NCI-H1105 treated with DMSO at 0.1 percent for 48 hours (cell line): ENCODE measurements at regions not wholly inside any gene's neighbourhood (a gene's known extent, or its start where the extent isn't known, plus 50 kb on each side); places are given as distances from the start of the nearest gene placed in this dataset.
"Not testable (repeated sequence)": the region's sequence is repeated elsewhere in the genome, so short reads cannot be mapped to it uniquely, and the experiment has no call there.

ENCODE experiments used
- DNase-seq: peaks from one replicate; lab custom pipeline; 2025; lab: John Stamatoyannopoulos, UW

- DNase-seq: no peak
These were observed 100.0 kb upstream of the EDEM3 start for GRCh38 chr1:184854496-184855140.

DNA sequence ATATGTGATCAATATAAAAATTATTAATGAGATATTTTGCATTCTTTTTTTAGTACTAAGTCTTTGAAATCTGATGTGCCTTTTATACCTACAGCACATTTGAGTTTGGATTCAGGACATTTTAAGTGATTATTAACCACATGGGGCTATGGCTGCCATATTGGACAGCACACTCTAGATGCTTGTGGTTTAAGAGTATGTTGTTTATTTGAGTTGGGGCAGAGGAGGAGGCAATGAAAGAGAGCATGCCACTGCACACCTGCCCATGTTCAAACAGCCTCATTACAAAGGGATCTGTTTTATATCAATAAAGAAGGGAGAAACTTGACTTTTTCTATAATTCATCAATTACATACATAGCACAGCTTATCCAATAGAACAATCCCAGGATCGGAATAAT is 99.4 kb upstream of the EDEM3 start:
- DNase-seq: no peak

DNA sequence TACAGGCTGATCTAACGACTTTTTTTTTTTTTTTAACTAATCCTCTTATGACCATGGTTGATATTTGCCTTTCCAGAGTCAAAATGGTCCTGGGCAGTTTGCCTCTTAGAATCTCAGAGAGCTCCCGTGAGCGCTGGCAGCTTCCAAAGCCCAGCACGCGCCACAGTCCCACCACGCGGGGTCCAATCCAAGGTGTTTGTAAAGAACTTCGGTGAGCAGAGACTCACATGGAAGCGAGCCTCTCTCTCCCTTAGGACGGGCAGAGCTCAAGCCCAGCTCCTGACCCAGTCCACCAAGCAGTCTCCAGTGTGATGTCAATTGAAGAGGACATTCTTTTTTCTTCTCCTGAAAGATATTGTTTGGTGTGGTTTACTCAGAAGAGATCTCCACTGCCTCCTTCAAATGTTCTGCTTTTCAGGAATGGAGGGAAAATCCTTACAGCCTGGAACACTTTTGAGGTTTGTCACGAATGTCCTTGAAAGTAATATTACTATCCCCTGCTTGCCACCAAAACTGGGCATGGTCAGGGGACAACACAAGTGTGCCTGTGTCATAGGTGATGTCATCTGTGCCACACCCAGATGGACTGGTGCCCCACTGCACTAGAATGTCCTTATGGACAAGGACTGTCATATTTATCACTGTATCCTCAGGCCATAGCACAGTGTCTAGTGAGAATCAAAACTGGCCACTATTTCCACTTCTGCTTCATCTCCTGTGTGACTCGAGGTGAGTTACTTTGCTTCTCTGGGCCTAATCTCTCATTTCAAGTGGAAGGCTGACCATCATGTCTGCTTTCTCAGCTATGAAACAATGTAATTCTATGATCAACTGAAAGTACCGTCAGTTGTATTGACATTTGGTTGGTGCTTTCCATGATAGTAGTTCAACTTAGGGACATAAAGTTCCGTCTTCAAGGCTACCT is 97.4 kb upstream of the EDEM3 start:
- DNase-seq: no peak

- no peak for DNase-seq
These were observed 89.3 kb upstream of the EDEM3 start for GRCh38 chr1:184843732-184844495.

DNA sequence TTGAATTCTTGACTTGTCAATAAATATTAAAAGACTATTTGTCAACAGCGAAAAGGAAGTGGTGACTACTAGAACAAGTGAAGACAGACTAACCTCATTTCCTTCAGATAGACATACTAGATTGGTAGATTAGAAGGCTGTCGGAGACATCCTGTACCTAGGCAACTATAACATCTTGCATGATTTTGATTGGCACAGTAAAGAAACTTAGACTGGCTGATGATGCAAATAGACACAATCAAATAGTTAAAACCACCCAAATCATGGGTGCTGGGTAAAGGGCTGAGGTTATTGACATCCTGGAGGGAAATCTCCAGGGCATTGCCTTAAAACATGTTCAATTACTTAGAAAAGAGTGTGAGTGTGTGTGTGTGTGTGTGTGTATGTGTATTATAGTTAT is 85.9 kb upstream of the EDEM3 start:
- DNase-seq: no peak

DNA sequence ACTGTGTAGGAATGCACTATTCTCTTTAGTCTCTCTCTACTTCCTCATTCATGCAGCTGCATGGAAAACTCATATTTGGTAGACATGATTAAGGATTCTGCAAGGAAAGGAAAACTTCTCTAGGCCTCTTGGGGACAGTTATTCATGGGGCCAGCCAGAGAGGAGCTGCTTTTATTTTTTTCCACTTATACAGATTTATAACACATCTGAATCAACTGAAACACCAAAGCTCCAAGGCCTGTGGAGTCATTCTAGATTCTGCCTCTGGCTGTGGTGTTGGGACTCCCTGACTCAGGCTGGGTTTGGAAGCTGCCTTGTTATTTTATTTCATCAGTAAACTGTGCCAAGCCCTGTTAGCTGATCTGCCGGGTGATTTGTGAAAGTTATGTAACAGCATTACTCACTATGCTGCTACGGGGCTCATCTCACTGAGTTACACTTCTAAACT is 83.9 kb upstream of the EDEM3 start:
- DNase-seq: no peak

GRCh38 chr1:184836934-184837895 is 82.6 kb upstream of the EDEM3 start:
- no peak for DNase-seq

DNA sequence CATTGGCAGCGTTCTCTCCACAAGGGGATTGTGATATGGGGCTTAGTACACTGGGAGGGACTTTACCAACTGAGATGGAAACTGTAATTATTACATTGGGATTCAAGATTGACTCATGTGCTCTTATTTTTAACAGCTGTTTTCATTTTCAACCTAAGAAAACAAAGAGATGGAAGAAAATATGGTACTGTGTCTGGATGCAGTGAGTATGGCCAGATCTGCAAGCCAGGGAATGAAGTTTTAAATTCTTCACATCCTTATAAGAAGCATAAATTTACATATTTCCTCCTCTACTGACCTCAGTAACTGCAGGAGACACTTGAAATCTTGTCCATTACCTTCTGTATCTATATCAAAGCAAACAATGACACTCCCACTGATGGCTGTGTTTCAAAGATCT is 81.5 kb upstream of the EDEM3 start:
- no peak for DNase-seq

- DNase-seq: not testable (repeated sequence)
These were observed 79.3 kb upstream of the EDEM3 start for GRCh38 chr1:184833994-184834393.

DNA sequence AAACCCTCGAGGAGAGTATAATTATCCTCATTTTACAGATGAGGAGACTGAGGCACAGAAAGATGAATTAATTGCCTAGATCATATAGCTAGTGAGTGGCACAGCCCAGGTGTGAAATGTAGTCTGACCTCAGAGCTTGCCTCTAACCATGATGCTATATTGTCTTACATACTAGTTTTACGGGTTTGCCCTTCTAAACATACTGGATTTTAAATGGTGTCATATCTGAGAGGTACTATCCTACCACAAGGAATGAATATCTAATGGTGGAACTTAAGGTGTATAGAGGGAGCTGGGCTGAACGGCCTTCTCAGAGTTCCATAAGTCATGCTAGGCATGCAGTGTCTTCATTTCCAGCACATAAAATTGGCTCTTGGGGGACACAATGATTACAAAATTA is 77.9 kb upstream of the EDEM3 start:
- no peak for DNase-seq

DNA sequence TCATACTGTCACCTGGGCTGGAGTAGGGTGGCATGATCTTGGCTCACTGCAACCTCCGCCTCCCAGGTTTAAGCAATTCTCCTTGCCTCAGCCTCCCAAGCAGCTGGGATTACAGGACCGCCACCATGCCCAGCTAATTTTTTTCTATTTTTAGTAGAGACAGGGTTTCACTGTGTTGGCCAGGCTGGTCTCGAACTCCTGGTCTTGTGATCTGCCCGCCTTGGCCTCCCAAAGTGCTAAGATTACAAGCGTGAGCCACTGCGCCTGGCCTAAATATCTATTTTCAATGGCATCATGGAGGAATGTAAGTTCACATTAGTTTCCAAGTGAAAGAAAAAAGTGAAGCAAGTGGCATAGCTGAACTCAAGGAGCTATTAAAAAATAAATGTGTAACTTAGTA is 74.8 kb upstream of the EDEM3 start:
- not testable (repeated sequence) for DNase-seq

GRCh38 chr1:184828369-184828717 is 73.7 kb upstream of the EDEM3 start:
- no peak for DNase-seq

- DNase-seq: no peak
These were observed 73.1 kb upstream of the EDEM3 start for GRCh38 chr1:184827600-184828368.

GRCh38 chr1:184826001-184826400 is 71.3 kb upstream of the EDEM3 start:
- no peak for DNase-seq

DNA sequence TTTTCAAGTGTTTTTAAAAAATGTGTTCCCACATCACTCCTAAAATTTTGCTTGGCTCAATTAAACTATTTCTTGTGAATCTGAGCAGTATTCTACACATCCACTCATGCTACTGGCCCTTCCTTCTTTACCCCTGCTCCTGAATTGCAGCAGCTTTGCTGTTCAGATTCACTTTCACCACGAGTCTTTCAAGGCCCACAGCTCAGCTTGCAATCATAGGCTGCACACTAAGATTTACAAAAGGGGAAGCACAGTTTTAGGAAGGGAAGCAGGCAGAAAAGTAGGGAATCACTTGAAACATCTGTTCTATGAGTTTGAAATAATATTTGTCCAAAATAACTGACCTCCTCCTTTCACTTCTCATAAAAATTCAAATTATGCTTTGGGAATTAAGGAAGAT is 70.9 kb upstream of the EDEM3 start:
- DNase-seq: no peak

GRCh38 chr1:184824691-184825323 is 70.1 kb upstream of the EDEM3 start:
- no peak for DNase-seq

DNA sequence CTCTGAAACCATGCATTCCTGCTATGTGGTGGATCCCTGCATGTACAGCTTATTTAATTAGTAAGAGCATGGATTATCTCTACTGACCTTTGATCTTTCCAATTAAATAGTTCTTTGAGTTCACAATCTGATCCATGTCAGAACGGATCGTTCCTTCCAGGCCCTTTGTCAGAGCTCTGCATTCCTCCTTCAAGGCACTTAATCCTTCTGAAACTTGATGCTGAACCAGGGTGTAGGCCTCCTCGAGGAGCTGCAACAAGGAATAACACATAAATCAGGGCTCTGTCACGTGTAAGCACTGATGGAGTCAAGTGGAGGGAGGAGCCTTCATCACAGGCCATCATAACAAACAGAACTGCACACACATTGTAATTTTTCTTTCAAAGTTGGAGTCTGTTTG is 68.4 kb upstream of the EDEM3 start:
- no peak for DNase-seq

DNA sequence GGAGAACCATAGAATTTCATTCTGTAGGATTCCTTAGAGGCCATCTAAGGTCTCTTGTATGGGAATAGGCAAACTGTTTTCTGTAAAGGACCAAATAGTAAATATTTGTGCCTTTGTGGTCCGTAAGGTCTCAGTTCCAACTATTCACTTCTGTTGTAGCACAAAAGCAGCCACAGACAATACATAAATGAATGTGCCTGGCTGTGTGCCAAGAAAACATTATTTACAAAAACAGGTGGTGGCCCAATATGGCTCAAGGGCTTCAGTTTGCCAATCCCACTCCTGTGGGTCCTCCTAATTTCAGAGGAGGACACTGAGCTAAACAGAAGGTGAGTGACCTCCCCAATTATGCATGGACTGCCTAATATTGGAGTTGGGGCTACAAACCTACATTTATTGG is 67.6 kb upstream of the EDEM3 start:
- peak; percentile 56 for DNase-seq

DNA sequence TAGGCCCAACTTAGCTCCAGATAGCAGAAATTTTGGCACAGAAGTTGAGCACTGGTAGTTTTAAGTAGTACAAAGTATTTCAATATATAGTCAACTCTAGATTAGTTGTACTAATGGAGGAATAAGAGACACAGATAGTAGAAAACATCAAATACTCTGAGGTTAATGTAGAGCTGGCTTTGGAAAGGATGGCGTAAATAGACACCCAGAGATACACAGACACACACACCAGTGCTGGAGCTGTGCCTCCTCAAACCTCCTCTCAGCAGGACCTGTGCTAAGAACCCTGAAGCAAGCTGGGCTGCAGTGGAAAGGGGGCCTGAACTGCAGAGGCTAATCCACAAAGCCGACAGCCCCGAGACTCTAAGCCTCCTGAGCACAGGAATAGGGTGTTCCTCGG is 67.0 kb upstream of the EDEM3 start:
- no peak for DNase-seq

- DNase-seq: no peak
These were observed 66.3 kb upstream of the EDEM3 start for GRCh38 chr1:184820956-184821355.
